Muscle layer of colon (tissue), 2 donors: ENCODE measurements at regions not wholly inside any gene's neighbourhood (a gene's known extent, or its start where the extent isn't known, plus 50 kb on each side); places are given as distances from the start of the nearest gene placed in this dataset.
"Not testable (repeated sequence)": the region's sequence is repeated elsewhere in the genome, so short reads cannot be mapped to it uniquely, and the experiment has no call there.

Source experiments
- H3K27ac ChIP-seq: one replicate; pipeline ENCODE4 v1.7.0; 2013; ENCODE audit warnings: low read depth, mild to moderate bottlenecking, low read length, moderate library complexity
- H3K27me3 ChIP-seq, 2 donors: one replicate each; pipeline ENCODE4 v1.7.0; 2013; ENCODE audit warnings: low read length in 2 of 2, mild to moderate bottlenecking in 2 of 2; ENCODE audit not compliant: insufficient read depth in 2 of 2, control insufficient read depth in 1 of 2
- H3K36me3 ChIP-seq: one replicate; pipeline ENCODE4 v1.7.0; 2013; ENCODE audit warnings: mild to moderate bottlenecking, low read length; ENCODE audit not compliant: insufficient read depth
- H3K4me1 ChIP-seq: one replicate; pipeline ENCODE4 v1.7.0; 2013; ENCODE audit warnings: mild to moderate bottlenecking, low read length; ENCODE audit not compliant: insufficient read depth
- H3K4me3 ChIP-seq, 2 donors: one replicate each; pipeline ENCODE4 v1.7.0; 2013; ENCODE audit warnings: low read length in 2 of 2, low read depth in 1 of 2, mild to moderate bottlenecking in 1 of 2, moderate library complexity in 1 of 2
- H3K9ac ChIP-seq: one replicate; pipeline ENCODE4 v1.7.0; 2013; ENCODE audit warnings: low read length
- H3K9me3 ChIP-seq: one replicate; pipeline ENCODE4 v1.7.0; 2013; ENCODE audit warnings: mild to moderate bottlenecking, low read length
- donor health status: abdominal sarcoma.
- donor health status: Adenocarcinoma of cecum.

- no peak overlapping the region for H3K4me3 ChIP-seq
- H3K27ac ChIP-seq: no peak overlapping the region
- H3K9me3 ChIP-seq: no peaks in the 10 kb centered on the region
- no peaks in the 10 kb centered on the region for H3K36me3 ChIP-seq
- H3K9ac ChIP-seq: no peak overlapping the region
- H3K27me3 ChIP-seq: no peaks in the 10 kb centered on the region
- H3K4me1 ChIP-seq: no peaks in the 10 kb centered on the region
These were observed 139.0 kb downstream of the TRIM43 start for GRCh38 chr2:95730813-95731212.

GRCh38 chr2:95734976-95735890, 143.4 kb downstream of the TRIM43 start:
- Histone ChIP-seq H3K9ac (no peak overlapping the region), H3K36me3 (no peaks in the 10 kb centered on the region), H3K9me3 (no peaks in the 10 kb centered on the region), H3K27me3 (no peaks in the 10 kb centered on the region), H3K4me3 (no peak overlapping the region), H3K27ac (no peak overlapping the region), H3K4me1 (no peaks in the 10 kb centered on the region)

- no peaks in the 10 kb centered on the region for H3K9me3 ChIP-seq
- no peak overlapping the region for H3K9ac ChIP-seq
- H3K27ac ChIP-seq: no peak overlapping the region
- no peaks in the 10 kb centered on the region for H3K36me3 ChIP-seq
- no peak overlapping the region for H3K4me3 ChIP-seq
- no peaks in the 10 kb centered on the region for H3K27me3 ChIP-seq
- no peaks in the 10 kb centered on the region for H3K4me1 ChIP-seq
These were observed 146.5 kb downstream of the TRIM43 start for GRCh38 chr2:95738301-95738700.

GRCh38 chr2:95752126-95752525, 160.3 kb downstream of the TRIM43 start:
- not testable (repeated sequence) for H3K9ac ChIP-seq, H3K36me3 ChIP-seq, H3K27ac ChIP-seq, H3K4me1 ChIP-seq, H3K9me3 ChIP-seq, H3K4me3 ChIP-seq, H3K27me3 ChIP-seq

GRCh38 chr2:95753812-95754211, 162.0 kb downstream of the TRIM43 start:
- not testable (repeated sequence) for H3K27me3 ChIP-seq, H3K27ac ChIP-seq, H3K4me3 ChIP-seq

GRCh38 chr2:95754213-95754612, 162.4 kb downstream of the TRIM43 start:
- H3K4me3 ChIP-seq, H3K27me3 ChIP-seq, H3K4me1 ChIP-seq, H3K9me3 ChIP-seq, H3K9ac ChIP-seq, H3K27ac ChIP-seq, H3K36me3 ChIP-seq: not testable (repeated sequence)

More at GRCh38 chr2:95753812-95754211, 162.0 kb downstream of the TRIM43 start:
- not testable (repeated sequence) for H3K36me3 ChIP-seq, H3K4me1 ChIP-seq, H3K9ac ChIP-seq, H3K9me3 ChIP-seq

GRCh38 chr2:95754819-95755563, 163.2 kb downstream of the TRIM43 start:
- not testable (repeated sequence) for H3K9me3 ChIP-seq, H3K4me3 ChIP-seq, H3K36me3 ChIP-seq, H3K4me1 ChIP-seq, H3K27ac ChIP-seq, H3K9ac ChIP-seq, H3K27me3 ChIP-seq

GRCh38 chr2:95755956-95756669, 164.3 kb downstream of the TRIM43 start:
- not testable (repeated sequence) for H3K27me3 ChIP-seq, H3K27ac ChIP-seq, H3K4me3 ChIP-seq, H3K9me3 ChIP-seq, H3K4me1 ChIP-seq, H3K36me3 ChIP-seq, H3K9ac ChIP-seq

- Histone ChIP-seq H3K9me3 (no peaks in the 10 kb centered on the region), H3K9ac (no peak overlapping the region), H3K4me1 (no peaks in the 10 kb centered on the region), H3K4me3 (no peak overlapping the region), H3K27me3 (no peaks in the 10 kb centered on the region), H3K27ac (no peak overlapping the region), H3K36me3 (no peaks in the 10 kb centered on the region)
These were observed 166.2 kb downstream of the TRIM43 start for GRCh38 chr2:95757988-95758387.

GRCh38 chr2:95759481-95760246, 167.9 kb downstream of the TRIM43 start:
- no peaks in the 10 kb centered on the region for H3K27me3 ChIP-seq
- no peaks in the 10 kb centered on the region for H3K4me1 ChIP-seq
- no peak overlapping the region for H3K9ac ChIP-seq
- no peaks in the 10 kb centered on the region for H3K36me3 ChIP-seq
- no peak overlapping the region for H3K4me3 ChIP-seq
- H3K9me3 ChIP-seq: no peaks in the 10 kb centered on the region
- H3K27ac ChIP-seq: no peak overlapping the region
